Keratinocyte (primary cell): ENCODE measurements at regions not wholly inside any gene's neighbourhood (a gene's known extent, or its start where the extent isn't known, plus 50 kb on each side); places are given as distances from the start of the nearest gene placed in this dataset.

Experiments used
- DNase-seq: peaks from one replicate; pipeline ENCODE4 v3.0.0-alpha.2; 2011; ENCODE audit warnings: low read depth, missing footprints, low spot score
- FAIRE-seq: peaks from 2 replicates; lab custom pipeline; 2011; peaks lifted over from hg19 to GRCh38; lab: Jason Lieb, UNC
- H2AFZ ChIP-seq: 2 replicates; pipeline ENCODE4 v1.6.0; 2012; ENCODE audit warnings: low read length, control low read depth, inconsistent platforms; ENCODE audit not compliant: control insufficient read depth
- H3K27ac ChIP-seq: 2 replicates; pipeline ENCODE4 v1.5.1; 2011; ENCODE audit warnings: low read length; ENCODE audit not compliant: control insufficient read depth, insufficient read depth
- H3K27me3 ChIP-seq: 3 replicates; pipeline ENCODE4 v1.6.0; 2011; ENCODE audit warnings: low read length; ENCODE audit not compliant: control insufficient read depth, insufficient read depth; ENCODE audit errors: extremely low read depth
- H3K36me3 ChIP-seq, 2 experiments: 2 replicates in 1 of 2; 3 replicates in 1 of 2; pipeline ENCODE4 v1.5.1; 2011; ENCODE audit warnings: low read length in 2 of 2, mild to moderate bottlenecking in 1 of 2; ENCODE audit not compliant: control insufficient read depth in 2 of 2, insufficient read depth in 2 of 2; ENCODE audit errors: extremely low read depth in 1 of 2
- H3K4me1 ChIP-seq: 3 replicates; pipeline ENCODE4 v1.5.1; 2011; ENCODE audit warnings: low read length; ENCODE audit not compliant: control insufficient read depth, insufficient read depth; ENCODE audit errors: extremely low read depth
- H3K4me2 ChIP-seq: 3 replicates; pipeline ENCODE4 v1.6.0; 2011; ENCODE audit warnings: low read depth, low read length; ENCODE audit not compliant: control insufficient read depth, insufficient read depth; ENCODE audit errors: extremely low read depth
- H3K4me3 ChIP-seq, 3 experiments: fragments of 200-600 bp in 1 of 3; sonication (generic) in 1 of 3; 2 replicates in 2 of 3; 3 replicates in 1 of 3; pipeline ENCODE4 v1.5.1; 2011 to 2016; ENCODE audit warnings: low read length in 3 of 3, mild to moderate bottlenecking in 3 of 3, control low read depth in 2 of 3, inconsistent platforms in 1 of 3, low read depth in 1 of 3, mixed read lengths in 1 of 3, mixed run types in 1 of 3, moderate library complexity in 1 of 3; ENCODE audit not compliant: control insufficient read depth in 2 of 3, insufficient read depth in 2 of 3; ENCODE audit errors: extremely low read depth in 1 of 3
- H3K79me2 ChIP-seq: 2 replicates; pipeline ENCODE4 v1.6.0; 2012; ENCODE audit warnings: low read length; ENCODE audit not compliant: control insufficient read depth, insufficient read depth
- H3K9ac ChIP-seq: 3 replicates; pipeline ENCODE4 v1.6.0; 2011; ENCODE audit warnings: low read length; ENCODE audit not compliant: control insufficient read depth, insufficient read depth; ENCODE audit errors: extremely low read depth
- H3K9me1 ChIP-seq: 3 replicates; pipeline ENCODE4 v1.6.0; 2011; ENCODE audit warnings: low read length; ENCODE audit not compliant: control insufficient read depth, insufficient read depth; ENCODE audit errors: extremely low read depth
- H3K9me3 ChIP-seq: 2 replicates; pipeline ENCODE4 v1.5.1; 2012; ENCODE audit warnings: low read depth, low read length; ENCODE audit not compliant: control insufficient read depth
- H4K20me1 ChIP-seq: 3 replicates; pipeline ENCODE4 v1.6.0; 2011; ENCODE audit warnings: low read length; ENCODE audit not compliant: control insufficient read depth, insufficient read depth; ENCODE audit errors: extremely low read depth
- CTCF ChIP-seq, 3 experiments: IDR thresholded peaks in 1 of 3; conservative IDR thresholded peaks in 1 of 3; optimal IDR thresholded peaks in 1 of 3; 2 replicates in 2 of 3; 3 replicates in 1 of 3; pipeline versions ENCODE3 to v1.5.1; 2011; ENCODE audit warnings: low read length in 3 of 3, mild to moderate bottlenecking in 3 of 3, moderate library complexity in 2 of 3, control low read depth in 1 of 3, inconsistent platforms in 1 of 3; ENCODE audit not compliant: insufficient read depth in 2 of 3; ENCODE audit errors: extremely low read depth in 1 of 3
- EZH2 ChIP-seq: IDR thresholded peaks from one replicate; pipeline ENCODE4 v1.6.1; 2012; ENCODE audit warnings: inconsistent platforms, mild to moderate bottlenecking, low read length, moderate library complexity
- dilution Hi-C: fragments of 300-500 bp; cut with MboI; formaldehyde crosslinking; loops from one replicate; pipeline ENCODE4 v1.7.0; 2020; ENCODE audit warnings: low sequenced_read_pairs; ENCODE audit not compliant: extremely low pct_ligation_motif_present

- H3K36me3 ChIP-seq = no peaks in the 10 kb centered on the region
- no peak overlapping the region for H2AFZ ChIP-seq
- H3K4me1 ChIP-seq = no peaks in the 10 kb centered on the region
- H3K4me2 ChIP-seq = no peak overlapping the region
- no peaks in the 10 kb centered on the region for H4K20me1 ChIP-seq
- TF ChIP-seq EZH2 = no peak
- no peak for TF ChIP-seq CTCF (optimal IDR thresholded peaks at IDR 0.05 in 1 of 3, IDR thresholded peaks at IDR 0.05 in 1 of 3, conservative IDR thresholded peaks at IDR 0.05 in 1 of 3; ENCODE audit: extremely low read depth in 1 of 3, insufficient read depth in 2 of 3, low read length in 3 of 3)
- dilution Hi-C loops = no loop called here
- FAIRE-seq (no peak), DNase-seq (no peak)
- no peaks in the 10 kb centered on the region for H3K27me3 ChIP-seq
- no peak overlapping the region for H3K27ac ChIP-seq
- no peak overlapping the region for H3K9ac ChIP-seq
- H3K9me3 ChIP-seq = no peaks in the 10 kb centered on the region
- H3K4me3 ChIP-seq = no peak overlapping the region
- H3K79me2 ChIP-seq = no peaks in the 10 kb centered on the region
- no peaks in the 10 kb centered on the region for H3K9me1 ChIP-seq
Observed at GRCh38 chr7:96936621-96937020, 68.7 kb upstream of the DLX6 start.

- no peak overlapping the region for H3K4me2 ChIP-seq
- H2AFZ ChIP-seq = no peak overlapping the region
- H3K9me1 ChIP-seq = no peaks in the 10 kb centered on the region
- dilution Hi-C loops = no loop called here
- no peak for DNase-seq
- no peaks in the 10 kb centered on the region for H3K9me3 ChIP-seq
- no peaks in the 10 kb centered on the region for H3K36me3 ChIP-seq
- FAIRE-seq = no peak
- no peak overlapping the region for H3K27ac ChIP-seq
- no peaks in the 10 kb centered on the region for H3K4me1 ChIP-seq
- no peaks in the 10 kb centered on the region for H4K20me1 ChIP-seq
- H3K4me3 ChIP-seq = no peak overlapping the region
- no peaks in the 10 kb centered on the region for H3K79me2 ChIP-seq
- no peak for TF ChIP-seq CTCF (optimal IDR thresholded peaks at IDR 0.05 in 1 of 3, IDR thresholded peaks at IDR 0.05 in 1 of 3, conservative IDR thresholded peaks at IDR 0.05 in 1 of 3; ENCODE audit: extremely low read depth in 1 of 3, insufficient read depth in 2 of 3, low read length in 3 of 3)
- TF ChIP-seq EZH2 = no peak
- H3K9ac ChIP-seq = no peak overlapping the region
- H3K27me3 ChIP-seq = no peaks in the 10 kb centered on the region
Observed at GRCh38 chr7:96942112-96942511, 63.2 kb upstream of the DLX6 start.
